Liver (tissue), 8 donors: ENCODE measurements at regions not wholly inside any gene's neighbourhood (a gene's known extent, or its start where the extent isn't known, plus 50 kb on each side); places are given as distances from the start of the nearest gene placed in this dataset.

Experiments used
- DNase-seq: peaks from one replicate; pipeline ENCODE4 v3.0.0-alpha.2; 2017; ENCODE audit warnings: low spot score
- H3K27ac ChIP-seq, 2 donors: one replicate each; pipeline ENCODE4 v1.7.0; 2013; ENCODE audit warnings: inconsistent platforms in 2 of 2, low read length in 2 of 2, control low read depth in 1 of 2, low read depth in 1 of 2, mild to moderate bottlenecking in 1 of 2
- H3K27me3 ChIP-seq, 4 donors: one replicate each; pipeline versions ENCODE4 v1.6.1 to v1.7.0; 2013; ENCODE audit warnings: low read length in 3 of 4, inconsistent platforms in 1 of 4, mild to moderate bottlenecking in 1 of 4, moderate library complexity in 1 of 4; ENCODE audit not compliant: control insufficient read depth in 4 of 4, insufficient read depth in 4 of 4
- H3K36me3 ChIP-seq, 4 donors: one replicate each; pipeline versions ENCODE4 v1.6.1 to v1.7.0; 2013; ENCODE audit warnings: low read length in 3 of 4, mild to moderate bottlenecking in 3 of 4, low read depth in 1 of 4, moderate library complexity in 1 of 4; ENCODE audit not compliant: control insufficient read depth in 4 of 4, insufficient read depth in 3 of 4
- H3K4me1 ChIP-seq, 4 donors: one replicate each; pipeline versions ENCODE4 v1.6.1 to v1.7.0; 2013; ENCODE audit warnings: low read length in 3 of 4, mild to moderate bottlenecking in 3 of 4, moderate library complexity in 1 of 4; ENCODE audit not compliant: control insufficient read depth in 4 of 4, insufficient read depth in 4 of 4
- H3K4me3 ChIP-seq, 3 donors: one replicate each; pipeline versions ENCODE4 v1.6.1 to v1.7.0; 2013; ENCODE audit warnings: low read length in 3 of 3, control low read depth in 1 of 3, low read depth in 1 of 3, mild to moderate bottlenecking in 1 of 3
- H3K9ac ChIP-seq, 2 donors: one replicate each; pipeline ENCODE4 v1.7.0; 2013; ENCODE audit warnings: low read length in 2 of 2, mild to moderate bottlenecking in 2 of 2, moderate library complexity in 2 of 2, control low read depth in 1 of 2, low read depth in 1 of 2
- H3K9me3 ChIP-seq, 4 donors: one replicate each; pipeline versions ENCODE4 v1.6.1 to v1.7.0; 2013; ENCODE audit warnings: low read length in 3 of 4; ENCODE audit not compliant: control insufficient read depth in 4 of 4
- EGR1 ChIP-seq, 2 donors: IDR thresholded peaks; 2 replicates each; pipeline ENCODE4 v1.6.1; 2016 to 2018; ENCODE audit warnings: antibody characterized with exemption in 2 of 2, low read depth in 2 of 2
- FOXA1 ChIP-seq: IDR thresholded peaks from 2 replicates; pipeline ENCODE4 v1.6.1; 2016; ENCODE audit warnings: antibody characterized with exemption
- FOXA2 ChIP-seq: IDR thresholded peaks from 2 replicates; pipeline ENCODE4 v1.6.1; 2016; ENCODE audit warnings: antibody characterized with exemption
- GABPA ChIP-seq, 2 donors: IDR thresholded peaks in 1 of 2; conservative IDR thresholded peaks in 1 of 2; 2 replicates each; pipeline ENCODE4 v1.6.1; 2016; ENCODE audit warnings: antibody characterized with exemption in 2 of 2, mild to moderate bottlenecking in 1 of 2, moderate library complexity in 1 of 2
- HNF4G ChIP-seq: IDR thresholded peaks from 2 replicates; pipeline ENCODE4 v1.6.1; 2016; ENCODE audit warnings: antibody characterized with exemption
- JUND ChIP-seq, 2 donors: IDR thresholded peaks; 2 replicates each; pipeline ENCODE4 v1.6.1; 2016; ENCODE audit warnings: antibody characterized with exemption in 2 of 2
- MAX ChIP-seq: IDR thresholded peaks from 2 replicates; pipeline ENCODE4 v1.6.1; 2016; ENCODE audit warnings: antibody characterized with exemption
- NR2F2 ChIP-seq: IDR thresholded peaks from 2 replicates; pipeline ENCODE4 v1.6.1; 2016; ENCODE audit warnings: antibody characterized with exemption
- REST ChIP-seq: IDR thresholded peaks from 2 replicates; pipeline ENCODE4 v1.6.1; 2016; ENCODE audit warnings: antibody characterized with exemption, mild to moderate bottlenecking
- RXRA ChIP-seq, 2 donors: IDR thresholded peaks; 2 replicates each; pipeline ENCODE4 v1.6.1; 2017 to 2018; ENCODE audit warnings: antibody characterized with exemption in 2 of 2, mild to moderate bottlenecking in 1 of 2
- SP1 ChIP-seq: IDR thresholded peaks from 2 replicates; pipeline ENCODE4 v1.6.1; 2018; ENCODE audit warnings: antibody characterized with exemption, mild to moderate bottlenecking
- TAF1 ChIP-seq: conservative IDR thresholded peaks from 2 replicates; pipeline ENCODE4 v1.6.1; 2016; ENCODE audit warnings: antibody characterized with exemption, mild to moderate bottlenecking
- YY1 ChIP-seq: IDR thresholded peaks from 2 replicates; pipeline ENCODE4 v1.6.1; 2016; ENCODE audit warnings: antibody characterized with exemption, mild to moderate bottlenecking
- ZBTB33 ChIP-seq: IDR thresholded peaks from 2 replicates; pipeline ENCODE4 v1.6.1; 2016; ENCODE audit warnings: antibody characterized with exemption
- WGBS: extraction: QIAGEN DNeasy Blood & Tissue Kit; methylation state at CpG from one replicate; pipeline ENCODE4 v1.1.7; 2013; 5-methylcytosine and 5-hydroxymethylcytosine counted together
- TF ChIP-seq, protein P1 (sequence below): fragments of 150-350 bp; IDR thresholded peaks from 2 replicates; pipeline ENCODE4 v1.5.1; 2017; ENCODE audit warnings: improper control_type of control experiment, low read depth, low read length; ENCODE audit not compliant: missing input control
- TF ChIP-seq, protein P2 (sequence below): IDR thresholded peaks from 2 replicates; pipeline ENCODE4 v1.6.1; 2016; ENCODE audit warnings: antibody characterized with exemption
- donor health status: healthy.
- donor health status: healthy.
- donor health status: healthy.
- donor health status: healthy.
- donor health status: healthy.

DNA sequence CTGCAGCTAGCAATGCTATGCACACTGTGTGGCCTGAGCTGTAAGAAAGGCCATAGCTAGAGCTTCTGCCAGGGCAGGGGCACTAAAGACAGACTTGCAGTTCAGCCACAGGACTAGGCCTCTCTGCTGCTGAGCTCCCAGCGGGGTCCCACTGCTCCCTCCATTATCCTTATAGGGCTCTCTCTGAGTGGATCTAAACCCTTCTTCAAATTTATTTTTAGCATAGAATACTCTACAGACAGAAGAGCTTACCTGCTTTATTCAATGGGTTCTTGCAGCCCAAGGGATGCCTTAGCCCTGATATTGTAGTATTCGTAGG, 100.9 kb upstream of the MLN start:
- H3K4me3 ChIP-seq: peak overlapping the region in 2 of 3 donors; percentile 0 to 6
- no peak overlapping the region for H3K27ac ChIP-seq
- DNase-seq: no peak
- H3K9ac ChIP-seq: no peak overlapping the region
- no peaks in the 10 kb centered on the region for H3K27me3 ChIP-seq
- WGBS: 84% methylated on average over 2 of the region's 2 CpGs
- TF ChIP-seq SP1 (no peak), MAX (no peak), ZBTB33 (no peak), EGR1 (IDR thresholded peaks at IDR 0.05; ENCODE audit: low read depth in 2 of 2) (no peak), FOXA2 (no peak), TAF1 (no peak), YY1 (no peak), RXRA (IDR thresholded peaks at IDR 0.05) (no peak), GABPA (IDR thresholded peaks at IDR 0.05 in 1 of 2, conservative IDR thresholded peaks at IDR 0.05 in 1 of 2) (no peak), FOXA1 (no peak), HNF4G (no peak), JUND (IDR thresholded peaks at IDR 0.05) (no peak), REST (no peak), NR2F2 (no peak)
- TF ChIP-seq, protein P1, sequence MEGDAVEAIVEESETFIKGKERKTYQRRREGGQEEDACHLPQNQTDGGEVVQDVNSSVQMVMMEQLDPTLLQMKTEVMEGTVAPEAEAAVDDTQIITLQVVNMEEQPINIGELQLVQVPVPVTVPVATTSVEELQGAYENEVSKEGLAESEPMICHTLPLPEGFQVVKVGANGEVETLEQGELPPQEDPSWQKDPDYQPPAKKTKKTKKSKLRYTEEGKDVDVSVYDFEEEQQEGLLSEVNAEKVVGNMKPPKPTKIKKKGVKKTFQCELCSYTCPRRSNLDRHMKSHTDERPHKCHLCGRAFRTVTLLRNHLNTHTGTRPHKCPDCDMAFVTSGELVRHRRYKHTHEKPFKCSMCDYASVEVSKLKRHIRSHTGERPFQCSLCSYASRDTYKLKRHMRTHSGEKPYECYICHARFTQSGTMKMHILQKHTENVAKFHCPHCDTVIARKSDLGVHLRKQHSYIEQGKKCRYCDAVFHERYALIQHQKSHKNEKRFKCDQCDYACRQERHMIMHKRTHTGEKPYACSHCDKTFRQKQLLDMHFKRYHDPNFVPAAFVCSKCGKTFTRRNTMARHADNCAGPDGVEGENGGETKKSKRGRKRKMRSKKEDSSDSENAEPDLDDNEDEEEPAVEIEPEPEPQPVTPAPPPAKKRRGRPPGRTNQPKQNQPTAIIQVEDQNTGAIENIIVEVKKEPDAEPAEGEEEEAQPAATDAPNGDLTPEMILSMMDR: no peak
- TF ChIP-seq, protein P2, sequence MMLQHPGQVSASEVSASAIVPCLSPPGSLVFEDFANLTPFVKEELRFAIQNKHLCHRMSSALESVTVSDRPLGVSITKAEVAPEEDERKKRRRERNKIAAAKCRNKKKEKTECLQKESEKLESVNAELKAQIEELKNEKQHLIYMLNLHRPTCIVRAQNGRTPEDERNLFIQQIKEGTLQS: no peak
- H3K9me3 ChIP-seq: no peaks in the 10 kb centered on the region
- no peaks in the 10 kb centered on the region for H3K36me3 ChIP-seq
- peaks cover 19 to 55% (median 43%) of the 10 kb centered on the region in 4 donors for H3K4me1 ChIP-seq

- Histone ChIP-seq H3K36me3 (no peaks in the 10 kb centered on the region), H3K27ac (no peak overlapping the region), H3K27me3 (no peaks in the 10 kb centered on the region), H3K9me3 (no peaks in the 10 kb centered on the region), H3K4me3 (peak overlapping the region in 1 of 3 donors; percentile 6), H3K4me1 (peaks cover 17 to 52% (median 42%) of the 10 kb centered on the region in 4 donors), H3K9ac (no peak overlapping the region)
- TF ChIP-seq SP1: no peak
- 66% methylated on average over 14 of the region's 14 CpGs for WGBS
- DNase-seq: peak; percentile 56
These were observed 100.4 kb upstream of the MLN start for GRCh38 chr6:33904050-33904746.
